ENCODE measurements at regions not wholly inside any gene's neighbourhood (a gene's known extent, or its start where the extent isn't known, plus 50 kb on each side); places are given as distances from the start of the nearest gene placed in this dataset.
"Not testable (repeated sequence)": the region's sequence is repeated elsewhere in the genome, so short reads cannot be mapped to it uniquely, and the experiment has no call there.

DNA sequence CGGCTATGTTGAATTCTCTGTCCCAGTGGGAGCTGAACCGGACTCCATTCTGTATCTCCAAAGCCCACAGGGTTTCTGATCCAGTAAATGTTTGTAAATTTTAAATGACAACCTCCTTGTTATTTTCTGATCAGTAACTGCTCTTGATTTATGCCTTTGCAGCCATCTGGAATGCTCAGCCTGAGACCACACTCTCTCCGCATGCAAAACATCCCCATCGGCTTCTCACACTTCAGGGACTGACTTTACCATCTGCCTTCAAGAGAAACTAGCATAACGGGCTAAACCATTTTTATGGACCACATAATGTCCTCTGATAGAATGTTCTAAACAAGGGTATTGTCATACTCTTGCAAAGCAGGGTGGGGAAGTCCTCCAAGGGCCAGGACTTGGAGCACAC is 94.5 kb upstream of the FOXQ1 start:
- Histone ChIP-seq H3K27ac (no peak overlapping the region), H3K4me1 (no peaks in the 10 kb centered on the region), H3K36me3 (no peaks in the 10 kb centered on the region), H3K27me3 (no peaks in the 10 kb centered on the region), H3K9me3 (no peaks in the 10 kb centered on the region), H3K4me3 (no peak overlapping the region)
- no peak for TF ChIP-seq CTCF (IDR thresholded peaks at IDR 0.05)
- DNase-seq = no peak
- intact Hi-C loops (cut with DNase I; ENCODE audit: low total_unique reads) = no loop called here

- Histone ChIP-seq H3K27me3 (no peaks in the 10 kb centered on the region), H3K4me1 (no peaks in the 10 kb centered on the region), H3K9me3 (no peaks in the 10 kb centered on the region), H3K4me3 (no peak overlapping the region), H3K27ac (no peak overlapping the region), H3K36me3 (no peaks in the 10 kb centered on the region)
- no peak for TF ChIP-seq CTCF (IDR thresholded peaks at IDR 0.05)
- intact Hi-C loops (cut with DNase I; ENCODE audit: low total_unique reads) = no loop called here
- DNase-seq = no peak
Measured at GRCh38 chr6:1216488-1216974, 95.4 kb upstream of the FOXQ1 start.

GRCh38 chr6:1215884-1216487 is 95.9 kb upstream of the FOXQ1 start:
- no peaks in the 10 kb centered on the region for H3K36me3 ChIP-seq
- intact Hi-C loops (cut with DNase I; ENCODE audit: low total_unique reads) = no loop called here
- no peak for DNase-seq
- H3K9me3 ChIP-seq = no peaks in the 10 kb centered on the region
- no peaks in the 10 kb centered on the region for H3K27me3 ChIP-seq
- no peak overlapping the region for H3K27ac ChIP-seq
- H3K4me3 ChIP-seq = no peak overlapping the region
- H3K4me1 ChIP-seq = no peaks in the 10 kb centered on the region
- no peak for TF ChIP-seq CTCF (IDR thresholded peaks at IDR 0.05)

GRCh38 chr6:1215023-1215422 is 96.9 kb upstream of the FOXQ1 start:
- Histone ChIP-seq H3K36me3 (no peaks in the 10 kb centered on the region), H3K9me3 (no peaks in the 10 kb centered on the region), H3K27ac (no peak overlapping the region), H3K27me3 (no peaks in the 10 kb centered on the region), H3K4me1 (no peaks in the 10 kb centered on the region), H3K4me3 (no peak overlapping the region)
- TF ChIP-seq CTCF (IDR thresholded peaks at IDR 0.05) = no peak
- DNase-seq = no peak
- intact Hi-C loops (cut with DNase I; ENCODE audit: low total_unique reads) = no loop called here

- Histone ChIP-seq H3K36me3 (no peaks in the 10 kb centered on the region), H3K27ac (no peak overlapping the region), H3K4me3 (no peak overlapping the region), H3K9me3 (no peaks in the 10 kb centered on the region), H3K27me3 (peaks cover 0 to 2% of the 10 kb centered on the region in 2 donors), H3K4me1 (no peaks in the 10 kb centered on the region)
- TF ChIP-seq CTCF (IDR thresholded peaks at IDR 0.05) = no peak
- DNase-seq = no peak
- intact Hi-C loops (cut with DNase I; ENCODE audit: low total_unique reads) = no loop called here
Measured at GRCh38 chr6:1212919-1213318, 99.0 kb upstream of the FOXQ1 start.

- H3K9me3 ChIP-seq; H3K27ac ChIP-seq; H3K27me3 ChIP-seq; DNase-seq; intact Hi-C loops (cut with DNase I; ENCODE audit: low total_unique reads); H3K4me3 ChIP-seq; H3K36me3 ChIP-seq; H3K4me1 ChIP-seq: not testable (repeated sequence)
Measured at GRCh38 chr6:1212138-1212537, 99.8 kb upstream of the FOXQ1 start.

DNA sequence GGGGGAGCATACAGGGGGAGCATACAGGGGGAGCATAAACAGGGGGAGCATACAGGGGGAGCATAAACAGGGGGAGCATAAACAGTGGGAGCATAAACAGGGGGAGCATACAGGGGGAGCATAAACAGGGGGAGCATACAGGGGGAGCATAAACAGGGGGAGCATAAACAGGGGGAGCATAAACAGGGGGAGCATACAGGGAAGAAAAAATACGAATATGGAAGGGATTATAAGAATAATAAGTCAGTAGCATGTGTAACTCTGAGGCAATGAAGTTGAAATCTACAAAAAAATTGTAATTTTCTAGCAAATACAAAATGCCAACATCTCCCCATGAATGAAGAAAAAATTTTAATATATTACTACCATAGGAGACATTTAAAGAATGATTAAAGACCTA is 101.3 kb upstream of the FOXQ1 start:
- H3K4me3 ChIP-seq; DNase-seq; H3K36me3 ChIP-seq; H3K9me3 ChIP-seq; H3K4me1 ChIP-seq; intact Hi-C loops (cut with DNase I; ENCODE audit: low total_unique reads); H3K27ac ChIP-seq: not testable (repeated sequence)
- peaks cover 0 to 13% of the 10 kb centered on the region in 2 donors for H3K27me3 ChIP-seq
